Stimulated activated CD8-positive, alpha-beta memory T cell treated with anti-CD3 and anti-CD28 coated beads, Interleukin-15, amount 100 ng/mL, for 24 hours (primary cell): ENCODE measurements at regions not wholly inside any gene's neighbourhood (a gene's known extent, or its start where the extent isn't known, plus 50 kb on each side); places are given as distances from the start of the nearest gene placed in this dataset.

Experiments
- DNase-seq: peaks from one replicate; pipeline ENCODE4 v3.0.0-alpha.2; 2020; ENCODE audit warnings: low read depth

DNA sequence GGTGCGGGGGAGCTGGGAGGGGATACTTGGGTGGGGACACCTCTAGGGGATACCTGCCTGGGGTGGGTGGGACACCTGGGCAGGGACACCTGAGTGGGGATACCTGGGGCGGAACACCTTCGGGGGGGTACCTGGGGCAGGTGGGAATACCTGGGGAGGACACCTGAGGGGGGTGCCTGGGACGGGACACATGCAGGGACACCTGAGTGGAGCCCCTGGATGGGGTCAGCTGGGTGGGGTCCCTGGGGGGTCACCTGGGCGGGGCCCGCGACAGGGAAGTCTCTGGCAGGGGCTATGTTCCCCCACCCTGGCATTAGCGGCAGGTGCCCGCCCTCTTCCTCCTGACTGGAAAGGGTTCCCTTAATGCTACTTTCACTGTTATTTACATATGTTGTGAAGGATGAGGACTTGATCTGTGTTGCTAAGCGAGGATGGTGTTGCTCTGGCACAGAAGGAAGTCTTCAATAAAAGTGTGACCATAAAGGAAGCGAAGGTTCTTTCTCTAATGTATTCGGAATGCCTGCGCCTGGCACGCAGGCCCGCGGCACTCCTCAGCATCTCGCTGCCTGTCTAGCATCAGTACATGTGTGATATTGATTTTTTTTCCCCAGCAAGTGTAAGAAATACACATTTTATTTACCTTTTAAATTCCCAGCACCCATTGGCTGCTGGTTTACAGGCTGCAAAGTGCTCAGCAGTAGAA lies 801.7 kb downstream of the BRD1 start:
- no peak for DNase-seq

GRCh38 chr22:49024775-49025440 lies 802.8 kb downstream of the BRD1 start:
- no peak for DNase-seq

DNA sequence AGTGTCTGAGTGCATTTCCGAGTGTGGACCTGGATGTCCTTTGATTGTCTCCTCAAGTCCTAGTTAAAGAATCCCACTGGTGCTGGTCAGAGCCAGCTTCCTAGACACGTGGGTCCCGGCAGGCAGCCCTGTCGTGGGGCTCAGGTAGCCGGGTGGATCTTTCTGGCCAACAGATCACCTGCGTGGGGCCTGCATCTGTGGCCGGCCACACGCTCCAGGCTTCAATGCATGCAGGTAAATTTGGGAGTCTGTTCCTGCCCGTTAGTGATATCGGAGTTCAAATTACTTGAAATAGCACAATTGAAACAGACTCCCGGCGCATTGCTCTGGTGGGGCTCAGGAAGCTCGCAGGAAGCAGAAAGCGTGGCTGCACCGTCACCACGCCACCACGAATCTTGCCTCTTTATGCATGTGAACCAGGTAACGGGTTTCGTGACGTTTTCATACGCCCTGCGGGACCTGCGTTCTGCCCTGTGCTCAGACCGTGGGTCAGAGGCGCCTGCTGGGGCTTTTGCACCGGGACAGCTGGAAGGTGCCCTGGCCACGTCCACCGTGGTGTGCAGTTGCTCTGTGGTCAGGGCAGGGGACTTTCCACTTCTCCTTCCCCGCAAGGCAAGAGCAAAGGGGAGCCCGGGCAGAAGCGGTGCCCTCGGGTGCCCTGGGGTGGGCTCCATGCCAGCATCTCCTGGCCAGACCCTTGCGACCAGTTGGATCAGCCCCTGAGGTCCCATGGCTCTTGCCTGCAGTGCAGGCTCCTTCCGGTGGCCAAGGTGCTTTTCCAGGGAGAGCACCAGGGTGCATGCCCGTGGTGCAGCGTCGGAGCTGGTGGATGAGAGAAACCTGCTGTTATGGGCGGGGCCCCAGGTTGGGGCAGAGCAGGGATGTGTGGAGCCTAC lies 803.5 kb downstream of the BRD1 start:
- no peak for DNase-seq

- DNase-seq: no peak
Measured at GRCh38 chr22:49023161-49023878, 804.4 kb downstream of the BRD1 start.

DNA sequence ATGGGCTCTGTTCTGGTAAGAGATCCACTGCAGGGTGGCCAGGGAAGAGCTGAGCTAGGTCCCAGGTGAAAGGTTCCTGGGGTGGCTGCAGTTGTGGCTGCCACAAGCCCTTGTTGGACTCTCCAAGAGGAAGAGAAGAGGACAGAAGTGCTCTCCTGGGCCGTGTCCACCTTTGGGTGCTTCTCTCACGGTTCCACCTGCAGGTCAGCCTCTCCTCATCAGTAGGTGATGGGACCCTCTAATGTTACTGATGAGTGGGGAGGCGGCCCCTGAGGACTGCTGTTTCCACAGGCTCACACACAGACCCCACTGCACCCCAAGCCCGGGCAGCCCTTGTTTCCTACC lies 804.9 kb downstream of the BRD1 start:
- DNase-seq: no peak

DNA sequence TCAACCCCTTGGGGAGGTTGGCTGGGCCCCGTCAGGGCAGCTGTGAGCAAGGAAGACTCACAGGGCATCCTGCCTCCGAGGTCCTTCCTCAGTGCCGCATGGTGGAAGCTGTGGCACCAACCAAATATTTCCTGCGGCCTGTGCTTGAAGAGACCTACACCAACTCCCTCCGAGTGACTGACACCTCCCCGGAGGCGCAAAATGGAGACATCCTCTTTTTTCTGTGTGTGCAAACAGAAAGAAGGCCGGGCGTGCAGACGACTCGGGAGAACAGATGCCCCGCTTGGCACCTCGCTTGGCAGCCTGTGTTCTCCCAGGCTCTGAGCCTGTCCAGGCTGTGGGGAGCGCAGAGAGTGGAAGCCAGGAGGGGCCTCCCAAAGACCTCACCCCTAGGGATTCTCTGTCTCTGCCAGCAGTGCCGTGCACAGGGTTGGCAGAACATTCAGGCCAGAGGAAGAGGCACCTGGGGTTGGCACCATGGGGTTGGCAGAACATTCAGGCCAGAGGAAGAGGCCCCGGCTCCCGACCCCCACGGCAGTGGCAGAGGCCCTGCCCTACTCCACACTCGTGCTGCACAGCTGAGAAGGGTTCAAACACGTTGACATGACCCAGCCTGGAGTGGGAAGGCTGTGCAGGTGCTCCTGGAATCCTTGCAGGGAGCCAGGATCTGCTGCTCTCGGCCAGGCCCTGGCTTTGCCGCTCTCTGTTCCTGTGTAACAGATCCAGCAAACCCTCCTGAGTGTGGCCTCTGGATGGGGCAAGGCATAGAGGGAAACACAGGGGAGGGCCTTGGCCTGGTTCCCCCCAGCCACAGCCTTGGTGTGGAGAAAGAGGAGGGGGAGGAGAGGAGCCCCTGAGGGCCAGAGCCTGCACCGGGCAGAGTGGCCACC lies 805.5 kb downstream of the BRD1 start:
- no peak for DNase-seq

DNA sequence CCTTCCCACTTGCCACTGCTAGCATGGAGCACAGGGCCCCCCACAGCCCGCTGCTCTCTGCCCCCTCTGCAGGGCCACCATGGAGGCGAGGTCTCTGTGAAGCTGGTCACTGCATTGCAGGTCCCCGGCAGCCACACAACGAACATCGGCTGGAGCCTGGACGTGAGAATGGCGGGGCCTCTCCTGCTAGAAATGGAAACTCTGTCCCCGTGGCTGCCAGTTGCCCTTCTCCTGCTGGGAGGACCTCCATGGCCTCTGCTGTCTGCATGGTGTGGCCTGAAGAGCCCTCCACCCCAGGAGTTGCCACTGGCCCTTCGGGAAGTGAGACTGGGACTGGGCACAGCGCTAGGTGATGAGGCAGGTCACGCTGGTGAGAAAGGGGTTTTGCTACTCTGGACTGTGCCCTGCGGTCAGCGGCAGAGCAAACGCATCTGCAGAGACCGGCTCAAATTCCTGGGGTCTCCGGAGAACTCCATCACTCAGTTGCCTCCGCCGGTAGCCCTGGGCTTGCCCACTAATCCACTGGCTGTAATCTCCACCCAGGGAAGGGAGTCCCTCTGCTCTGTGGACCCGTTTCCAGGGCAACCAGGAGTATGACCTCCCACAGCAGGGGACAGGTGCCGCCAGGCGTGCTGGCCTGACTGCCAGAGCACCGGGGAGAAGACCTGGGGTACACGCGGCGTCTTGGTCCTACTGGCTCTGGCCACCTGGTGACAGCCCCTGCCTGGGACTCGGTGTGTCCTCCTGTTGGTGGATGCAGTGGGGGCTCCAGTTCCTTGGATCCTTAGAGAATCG lies 806.3 kb downstream of the BRD1 start:
- no peak for DNase-seq

- no peak for DNase-seq
Measured at GRCh38 chr22:49019737-49020713, 807.6 kb downstream of the BRD1 start.

DNA sequence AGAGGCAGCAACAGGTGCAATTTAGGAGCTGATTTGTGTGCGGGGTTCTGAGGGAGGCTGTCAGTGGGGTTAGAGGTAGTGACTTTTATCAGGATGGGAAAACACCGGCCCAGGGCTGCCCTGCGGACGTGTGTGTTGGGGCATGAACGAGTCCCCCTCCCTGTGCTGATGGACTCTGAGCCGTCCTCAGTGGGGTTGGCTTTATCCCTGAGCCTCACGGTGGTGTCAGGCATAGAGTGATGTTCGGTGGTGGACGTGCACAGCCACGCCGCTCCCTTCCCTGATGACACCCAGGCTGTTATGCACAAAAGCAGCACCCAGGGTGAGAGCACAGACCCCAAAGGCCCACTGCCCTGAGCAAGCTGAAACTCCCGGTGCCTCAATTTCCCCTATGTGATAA lies 809.1 kb downstream of the BRD1 start:
- no peak for DNase-seq

DNA sequence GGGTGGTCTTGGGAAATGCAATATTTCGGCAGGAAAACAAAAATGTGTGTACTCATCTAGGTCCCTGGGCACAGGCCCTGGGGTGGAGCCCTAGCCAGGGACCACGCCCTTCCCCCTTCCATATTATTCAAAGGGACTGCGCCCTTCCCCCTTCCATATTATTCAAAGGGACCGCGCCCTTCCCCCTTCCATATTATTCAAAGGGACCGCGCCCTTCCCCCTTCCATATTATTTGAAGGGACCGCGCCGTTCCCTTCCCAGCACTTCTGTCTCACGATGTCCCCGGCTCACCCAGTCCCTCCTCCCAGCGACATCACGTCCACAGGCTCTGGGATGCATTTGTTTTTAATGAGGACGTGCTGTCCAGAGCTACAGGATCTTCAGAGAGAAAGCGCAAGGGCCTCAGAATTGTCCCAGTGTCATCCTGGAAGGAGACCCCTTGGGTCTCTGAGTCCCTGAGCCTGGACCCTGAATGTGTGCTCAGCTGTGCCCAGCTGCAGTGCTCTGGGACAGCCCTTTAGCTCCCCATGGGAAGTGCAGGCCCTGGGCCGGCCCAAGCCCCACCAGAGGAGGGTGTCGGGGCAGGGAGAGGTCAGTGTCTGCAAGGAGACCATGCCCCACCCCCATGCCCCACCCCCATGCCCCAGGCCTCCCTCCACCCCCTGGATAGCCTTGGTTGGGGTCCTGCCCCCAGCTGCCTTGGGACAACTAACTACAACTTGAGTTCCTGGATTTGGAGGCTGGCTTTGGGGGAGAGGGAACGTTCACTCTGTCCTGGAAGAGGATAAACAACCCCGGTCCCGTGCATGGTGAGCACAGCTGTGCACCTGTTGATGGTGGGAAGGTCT lies 810.0 kb downstream of the BRD1 start:
- no peak for DNase-seq

DNA sequence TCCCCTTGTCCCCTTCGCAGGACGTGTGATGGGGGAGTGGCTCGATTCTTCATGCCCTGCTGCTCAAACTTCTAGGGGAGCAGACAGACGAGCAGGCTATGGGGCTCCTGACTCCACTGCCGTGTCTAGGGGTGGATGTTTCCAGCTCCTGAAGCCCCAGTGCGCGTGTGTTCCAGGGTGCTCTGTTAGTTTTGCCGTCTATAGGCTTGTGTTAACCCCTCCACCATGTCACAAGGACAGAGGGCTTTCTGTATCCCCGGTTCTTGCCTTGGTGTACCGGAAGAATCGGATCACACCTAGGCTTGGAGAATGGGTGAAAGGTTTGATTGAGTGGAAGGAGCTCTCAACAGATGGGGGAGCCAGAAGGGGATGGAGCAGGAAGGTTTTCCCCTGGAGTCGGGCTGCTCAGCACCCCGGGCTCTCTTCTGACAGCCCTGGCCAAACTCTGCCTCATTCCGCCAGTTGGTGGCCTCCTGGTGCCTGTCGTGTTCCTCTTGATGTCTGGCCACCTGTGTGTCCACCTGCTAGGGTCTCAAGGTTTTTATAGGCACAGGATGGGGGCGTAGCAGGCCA lies 810.7 kb downstream of the BRD1 start:
- no peak for DNase-seq

GRCh38 chr22:49015993-49016908 lies 811.4 kb downstream of the BRD1 start:
- no peak for DNase-seq

DNA sequence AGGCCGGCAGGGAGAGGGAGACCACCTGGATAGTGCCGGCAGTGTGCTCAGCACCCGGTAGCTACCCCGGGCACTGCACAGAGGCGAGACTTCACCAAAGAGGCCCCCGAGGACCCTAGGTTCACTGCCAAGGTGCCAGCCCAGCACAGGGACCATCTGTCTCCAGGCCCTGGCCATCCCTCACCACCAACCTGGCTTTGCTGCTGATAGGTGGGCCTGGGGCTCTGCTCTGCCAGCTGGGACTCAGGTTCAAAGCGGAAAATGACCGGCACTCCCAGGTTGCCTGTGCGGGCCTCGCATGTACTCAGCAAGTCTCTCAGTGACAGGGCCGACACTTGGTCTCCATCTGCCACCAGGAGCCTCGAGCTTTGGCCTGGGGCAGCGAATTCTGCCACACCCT lies 812.2 kb downstream of the BRD1 start:
- no peak for DNase-seq

- no peak for DNase-seq
Measured at GRCh38 chr22:49014227-49015201, 813.2 kb downstream of the BRD1 start.

DNA sequence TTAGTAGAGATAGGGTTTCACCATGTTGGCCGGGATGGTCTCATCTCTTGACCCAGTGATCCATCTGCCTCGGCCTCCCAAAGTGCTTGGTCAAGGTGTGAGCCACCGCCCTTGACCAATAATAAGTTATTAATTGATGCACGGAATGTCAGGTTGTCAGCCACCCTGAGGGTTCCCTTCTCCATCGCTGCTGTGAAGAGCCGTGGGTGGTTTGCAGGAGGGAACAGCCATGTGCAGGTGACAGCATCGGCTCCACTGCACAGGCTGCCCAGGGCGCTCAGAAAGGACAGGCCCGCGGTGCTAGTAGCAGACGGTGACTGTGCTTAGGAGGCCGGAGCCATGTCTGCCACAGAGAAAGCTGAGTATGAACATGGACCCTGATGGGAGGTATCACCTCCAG lies 814.0 kb downstream of the BRD1 start:
- DNase-seq: no peak
